SK-MEL-5 (cell line): ENCODE measurements at regions not wholly inside any gene's neighbourhood (a gene's known extent, or its start where the extent isn't known, plus 50 kb on each side); places are given as distances from the start of the nearest gene placed in this dataset.
A peak's percentile ranks its signal among the peaks of the same experiment; 100 is the strongest.
"Not testable (repeated sequence)": the region's sequence is repeated elsewhere in the genome, so short reads cannot be mapped to it uniquely, and the experiment has no call there.

Source experiments
- DNase-seq: peaks from one replicate; pipeline ENCODE4 v3.0.0-alpha.2; 2016; ENCODE audit warnings: low read depth, low spot score
- in situ Hi-C: cut with HindIII; loops from 2 replicates; pipeline ENCODE4 v1.10.0; 2016; ENCODE audit warnings: low sequenced_read_pairs, high pct_unique_total_duplicates, low pct_unique_long_range_greater_than_20kb

GRCh38 chr2:207334301-207334623 is 168.5 kb upstream of the KLF7 start:
- DNase-seq: no peak
- in situ Hi-C loops: no loop called here

GRCh38 chr2:207334624-207335371 is 169.1 kb upstream of the KLF7 start:
- in situ Hi-C loops: no loop called here
- peak; percentile 27 for DNase-seq

GRCh38 chr2:207337234-207338219 is 171.8 kb upstream of the KLF7 start:
- DNase-seq: peak; percentile 97
- in situ Hi-C loops: no loop called here

- in situ Hi-C loops: no loop called here
- DNase-seq: peak; percentile 82
These were observed 172.5 kb upstream of the KLF7 start for GRCh38 chr2:207338220-207338607.

GRCh38 chr2:207338610-207339009 is 172.9 kb upstream of the KLF7 start:
- DNase-seq: no peak
- in situ Hi-C loops: no loop called here

- in situ Hi-C loops: no loop called here
- DNase-seq: no peak
These were observed 175.5 kb upstream of the KLF7 start for GRCh38 chr2:207341112-207341750.

- in situ Hi-C loops: no loop called here
These were observed 176.1 kb upstream of the KLF7 start for GRCh38 chr2:207341804-207342203.

GRCh38 chr2:207344596-207345394 is 179.0 kb upstream of the KLF7 start:
- DNase-seq, in situ Hi-C loops: not testable (repeated sequence)

More at GRCh38 chr2:207341804-207342203, 176.1 kb upstream of the KLF7 start:
- peak; percentile 39 for DNase-seq

- in situ Hi-C loops: no loop called here
These were observed 178.6 kb upstream of the CREB1 start for GRCh38 chr2:207351171-207351570.

GRCh38 chr2:207352978-207353671 is 176.6 kb upstream of the CREB1 start:
- in situ Hi-C loops: no loop called here
- no peak for DNase-seq

More at GRCh38 chr2:207351171-207351570, 178.6 kb upstream of the CREB1 start:
- no peak for DNase-seq

- in situ Hi-C loops: no loop called here
- no peak for DNase-seq
These were observed 175.9 kb upstream of the CREB1 start for GRCh38 chr2:207353836-207354235.

GRCh38 chr2:207354462-207354861 is 175.3 kb upstream of the CREB1 start:
- in situ Hi-C loops: no loop called here
- DNase-seq: no peak

- no peak for DNase-seq
- in situ Hi-C loops: no loop called here
These were observed 173.2 kb upstream of the CREB1 start for GRCh38 chr2:207356567-207356966.

GRCh38 chr2:207357216-207357615 is 172.5 kb upstream of the CREB1 start:
- DNase-seq: no peak
- in situ Hi-C loops: no loop called here

- in situ Hi-C loops: no loop called here
- DNase-seq: no peak
These were observed 167.0 kb upstream of the CREB1 start for GRCh38 chr2:207362716-207363115.

- DNase-seq: no peak
- in situ Hi-C loops: no loop called here
These were observed 165.9 kb upstream of the CREB1 start for GRCh38 chr2:207363761-207364290.

GRCh38 chr2:207370646-207371045 is 159.1 kb upstream of the CREB1 start:
- in situ Hi-C loops: no loop called here
- peak; percentile 41 for DNase-seq
